ENCODE measurements at regions not wholly inside any gene's neighbourhood (a gene's known extent, or its start where the extent isn't known, plus 50 kb on each side); places are given as distances from the start of the nearest gene placed in this dataset.

- Histone ChIP-seq H3K9ac (ENCODE audit: low read length) (no peak overlapping the region), H3K36me3 (ENCODE audit: insufficient read depth, low read length) (no peaks in the 10 kb centered on the region), H4K20me1 (ENCODE audit: insufficient read depth) (no peaks in the 10 kb centered on the region), H3K4me3 (ENCODE audit: low read length) (no peak overlapping the region), H3K9me3 (ENCODE audit: low read length) (no peaks in the 10 kb centered on the region), H2AFZ (ENCODE audit: low read depth, low read length) (no peak overlapping the region), H3K79me2 (replicated peaks; ENCODE audit: insufficient read depth, low read length) (no peaks in the 10 kb centered on the region), H3F3A (ENCODE audit: insufficient read depth, low read length, poor library complexity, severe bottlenecking) (peaks cover 6% of the 10 kb centered on the region), H3K4me2 (ENCODE audit: low read length) (no peak overlapping the region), H3K27ac (ENCODE audit: low read length) (no peak overlapping the region), H3K9me2 (ENCODE audit: insufficient read depth, low read length) (no peaks in the 10 kb centered on the region), H3K27me3 (ENCODE audit: insufficient read depth, low read depth, low read length) (no peaks in the 10 kb centered on the region)
- TF ChIP-seq EZH2 (IDR thresholded peaks at IDR 0.05; ENCODE audit: borderline replicate concordance, insufficient read depth, low read length, poor library complexity, severe bottlenecking) (no peak), EP300 (conservative IDR thresholded peaks at IDR 0.05; ENCODE audit: poor library complexity, severe bottlenecking) (peak; percentile 27)
Observed at GRCh38 chr6:139695361-139695760, 320.9 kb upstream of the CITED2 start.

DNA sequence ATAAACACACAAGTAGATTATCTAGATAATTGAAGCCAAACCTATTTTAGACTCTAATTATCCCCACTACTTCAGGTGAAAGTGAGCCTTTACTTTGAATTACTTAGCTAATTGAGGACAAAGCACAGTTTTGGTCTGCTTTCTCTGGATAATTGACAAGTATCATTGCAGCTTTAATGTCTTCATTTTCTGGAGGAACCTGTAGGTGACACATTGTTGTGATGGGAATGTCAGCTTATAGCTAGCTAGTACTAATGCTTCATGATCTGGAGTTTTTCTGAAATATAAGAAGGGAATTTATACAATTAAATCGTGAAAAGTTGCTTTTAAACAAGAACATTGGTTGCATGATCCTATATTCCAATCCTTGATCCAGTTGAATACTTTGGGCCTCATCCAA, 319.3 kb upstream of the CITED2 start:
- H3K4me2 ChIP-seq (ENCODE audit: low read length): no peak overlapping the region
- no peaks in the 10 kb centered on the region for H3K9me3 ChIP-seq (ENCODE audit: low read length)
- no peak overlapping the region for H3K9ac ChIP-seq (ENCODE audit: low read length)
- TF ChIP-seq TAF1 (IDR thresholded peaks at IDR 0.05; ENCODE audit: low read depth) (no peak), POLR2AphosphoS5 (IDR thresholded peaks at IDR 0.05) (peak; percentile 84), MXI1 (conservative IDR thresholded peaks at IDR 0.05; ENCODE audit: poor library complexity, severe bottlenecking) (no peak), EP300 (conservative IDR thresholded peaks at IDR 0.05; ENCODE audit: poor library complexity, severe bottlenecking) (peak; percentile 88), RAD21 (conservative IDR thresholded peaks at IDR 0.05) (no peak), EZH2 (IDR thresholded peaks at IDR 0.05; ENCODE audit: borderline replicate concordance, insufficient read depth, low read length, poor library complexity, severe bottlenecking) (no peak), SMC3 (conservative IDR thresholded peaks at IDR 0.05; ENCODE audit: poor library complexity) (no peak)
- TF ChIP-seq, protein P1, sequence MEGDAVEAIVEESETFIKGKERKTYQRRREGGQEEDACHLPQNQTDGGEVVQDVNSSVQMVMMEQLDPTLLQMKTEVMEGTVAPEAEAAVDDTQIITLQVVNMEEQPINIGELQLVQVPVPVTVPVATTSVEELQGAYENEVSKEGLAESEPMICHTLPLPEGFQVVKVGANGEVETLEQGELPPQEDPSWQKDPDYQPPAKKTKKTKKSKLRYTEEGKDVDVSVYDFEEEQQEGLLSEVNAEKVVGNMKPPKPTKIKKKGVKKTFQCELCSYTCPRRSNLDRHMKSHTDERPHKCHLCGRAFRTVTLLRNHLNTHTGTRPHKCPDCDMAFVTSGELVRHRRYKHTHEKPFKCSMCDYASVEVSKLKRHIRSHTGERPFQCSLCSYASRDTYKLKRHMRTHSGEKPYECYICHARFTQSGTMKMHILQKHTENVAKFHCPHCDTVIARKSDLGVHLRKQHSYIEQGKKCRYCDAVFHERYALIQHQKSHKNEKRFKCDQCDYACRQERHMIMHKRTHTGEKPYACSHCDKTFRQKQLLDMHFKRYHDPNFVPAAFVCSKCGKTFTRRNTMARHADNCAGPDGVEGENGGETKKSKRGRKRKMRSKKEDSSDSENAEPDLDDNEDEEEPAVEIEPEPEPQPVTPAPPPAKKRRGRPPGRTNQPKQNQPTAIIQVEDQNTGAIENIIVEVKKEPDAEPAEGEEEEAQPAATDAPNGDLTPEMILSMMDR (IDR thresholded peaks at IDR 0.05; ENCODE audit: poor library complexity, severe bottlenecking): no peak
- TF ChIP-seq, protein P2, sequence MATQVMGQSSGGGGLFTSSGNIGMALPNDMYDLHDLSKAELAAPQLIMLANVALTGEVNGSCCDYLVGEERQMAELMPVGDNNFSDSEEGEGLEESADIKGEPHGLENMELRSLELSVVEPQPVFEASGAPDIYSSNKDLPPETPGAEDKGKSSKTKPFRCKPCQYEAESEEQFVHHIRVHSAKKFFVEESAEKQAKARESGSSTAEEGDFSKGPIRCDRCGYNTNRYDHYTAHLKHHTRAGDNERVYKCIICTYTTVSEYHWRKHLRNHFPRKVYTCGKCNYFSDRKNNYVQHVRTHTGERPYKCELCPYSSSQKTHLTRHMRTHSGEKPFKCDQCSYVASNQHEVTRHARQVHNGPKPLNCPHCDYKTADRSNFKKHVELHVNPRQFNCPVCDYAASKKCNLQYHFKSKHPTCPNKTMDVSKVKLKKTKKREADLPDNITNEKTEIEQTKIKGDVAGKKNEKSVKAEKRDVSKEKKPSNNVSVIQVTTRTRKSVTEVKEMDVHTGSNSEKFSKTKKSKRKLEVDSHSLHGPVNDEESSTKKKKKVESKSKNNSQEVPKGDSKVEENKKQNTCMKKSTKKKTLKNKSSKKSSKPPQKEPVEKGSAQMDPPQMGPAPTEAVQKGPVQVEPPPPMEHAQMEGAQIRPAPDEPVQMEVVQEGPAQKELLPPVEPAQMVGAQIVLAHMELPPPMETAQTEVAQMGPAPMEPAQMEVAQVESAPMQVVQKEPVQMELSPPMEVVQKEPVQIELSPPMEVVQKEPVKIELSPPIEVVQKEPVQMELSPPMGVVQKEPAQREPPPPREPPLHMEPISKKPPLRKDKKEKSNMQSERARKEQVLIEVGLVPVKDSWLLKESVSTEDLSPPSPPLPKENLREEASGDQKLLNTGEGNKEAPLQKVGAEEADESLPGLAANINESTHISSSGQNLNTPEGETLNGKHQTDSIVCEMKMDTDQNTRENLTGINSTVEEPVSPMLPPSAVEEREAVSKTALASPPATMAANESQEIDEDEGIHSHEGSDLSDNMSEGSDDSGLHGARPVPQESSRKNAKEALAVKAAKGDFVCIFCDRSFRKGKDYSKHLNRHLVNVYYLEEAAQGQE (IDR thresholded peaks at IDR 0.05; ENCODE audit: borderline replicate concordance): no peak
- H3K36me3 ChIP-seq (ENCODE audit: insufficient read depth, low read length): no peaks in the 10 kb centered on the region
- no peaks in the 10 kb centered on the region for H3K27me3 ChIP-seq (ENCODE audit: insufficient read depth, low read depth, low read length)
- no peak overlapping the region for H2AFZ ChIP-seq (ENCODE audit: low read depth, low read length)
- H3K79me2 ChIP-seq (replicated peaks; ENCODE audit: insufficient read depth, low read length): no peaks in the 10 kb centered on the region
- peaks cover 6% of the 10 kb centered on the region for H3F3A ChIP-seq (ENCODE audit: insufficient read depth, low read length, poor library complexity, severe bottlenecking)
- no peak overlapping the region for H3K4me3 ChIP-seq (ENCODE audit: low read length)
- no peaks in the 10 kb centered on the region for H4K20me1 ChIP-seq (ENCODE audit: insufficient read depth)
- no peaks in the 10 kb centered on the region for H3K9me2 ChIP-seq (ENCODE audit: insufficient read depth, low read length)
- no peak overlapping the region for H3K27ac ChIP-seq (ENCODE audit: low read length)

DNA sequence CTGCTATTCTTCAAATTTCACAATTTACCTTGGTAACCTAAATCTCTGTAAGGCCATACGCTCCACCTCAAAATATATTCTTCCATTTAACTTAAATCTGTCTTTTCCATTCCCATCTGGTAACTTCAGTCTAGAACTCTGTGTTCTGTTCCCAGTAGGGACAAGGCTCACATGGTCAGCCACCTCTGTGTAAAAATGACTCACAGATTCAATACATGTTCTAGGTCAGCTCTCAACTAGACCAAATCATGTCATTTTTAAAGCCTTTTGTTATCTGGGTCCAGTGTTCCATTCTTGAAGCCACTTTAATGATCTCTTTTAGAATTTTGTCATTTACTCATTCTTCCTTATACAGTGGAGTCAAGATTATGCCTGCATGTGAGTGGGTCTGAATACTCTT, 315.6 kb upstream of the CITED2 start:
- Histone ChIP-seq H3K9me2 (ENCODE audit: insufficient read depth, low read length) (no peaks in the 10 kb centered on the region), H3K9ac (ENCODE audit: low read length) (no peak overlapping the region), H2AFZ (ENCODE audit: low read depth, low read length) (no peak overlapping the region), H3K4me3 (ENCODE audit: low read length) (no peak overlapping the region), H3K4me2 (ENCODE audit: low read length) (no peak overlapping the region), H3K9me3 (ENCODE audit: low read length) (no peaks in the 10 kb centered on the region), H3K36me3 (ENCODE audit: insufficient read depth, low read length) (no peaks in the 10 kb centered on the region), H4K20me1 (ENCODE audit: insufficient read depth) (no peaks in the 10 kb centered on the region), H3K79me2 (replicated peaks; ENCODE audit: insufficient read depth, low read length) (no peaks in the 10 kb centered on the region), H3F3A (ENCODE audit: insufficient read depth, low read length, poor library complexity, severe bottlenecking) (peaks cover 6% of the 10 kb centered on the region), H3K27ac (ENCODE audit: low read length) (no peak overlapping the region), H3K27me3 (ENCODE audit: insufficient read depth, low read depth, low read length) (no peaks in the 10 kb centered on the region)
- TF ChIP-seq POLR2AphosphoS5 (IDR thresholded peaks at IDR 0.05) (no peak), MXI1 (conservative IDR thresholded peaks at IDR 0.05; ENCODE audit: poor library complexity, severe bottlenecking) (no peak), RAD21 (conservative IDR thresholded peaks at IDR 0.05) (no peak), TAF1 (IDR thresholded peaks at IDR 0.05; ENCODE audit: low read depth) (no peak), EP300 (conservative IDR thresholded peaks at IDR 0.05; ENCODE audit: poor library complexity, severe bottlenecking) (no peak), EZH2 (IDR thresholded peaks at IDR 0.05; ENCODE audit: borderline replicate concordance, insufficient read depth, low read length, poor library complexity, severe bottlenecking) (no peak), SMC3 (conservative IDR thresholded peaks at IDR 0.05; ENCODE audit: poor library complexity) (no peak)
- TF ChIP-seq, protein P2 (IDR thresholded peaks at IDR 0.05; ENCODE audit: borderline replicate concordance): no peak
- TF ChIP-seq, protein P1 (IDR thresholded peaks at IDR 0.05; ENCODE audit: poor library complexity, severe bottlenecking): no peak

Measured in neural cell (in vitro differentiated cells).